K562 (cell line): ENCODE measurements at regions not wholly inside any gene's neighbourhood (a gene's known extent, or its start where the extent isn't known, plus 50 kb on each side); places are given as distances from the start of the nearest gene placed in this dataset.
"Not testable (repeated sequence)": the region's sequence is repeated elsewhere in the genome, so short reads cannot be mapped to it uniquely, and the experiment has no call there.

ENCODE experiments used
- BRD4 ChIP-seq: fragments of 200-600 bp; sonication (generic); IDR thresholded peaks from 2 replicates; pipeline ENCODE4 v1.6.1; 2017; ENCODE audit warnings: inconsistent platforms
- CHD7 ChIP-seq: fragments of 200-600 bp; sonication (generic); IDR thresholded peaks from one replicate; pipeline ENCODE4 v1.6.1; 2012; ENCODE audit warnings: mild to moderate bottlenecking, low read depth, low read length, inconsistent platforms
- FUS ChIP-seq: fragments of 200-400 bp; formaldehyde crosslinking; optimal IDR thresholded peaks from 2 replicates; pipeline ENCODE3; 2017; ENCODE audit warnings: low read depth, low read length
- GABPA ChIP-seq: fragments of 200-800 bp; sonication (Bioruptor generic); conservative IDR thresholded peaks from 2 replicates; pipeline ENCODE4 v1.6.1; 2016; ENCODE audit warnings: low read depth, missing genetic modification characterization, missing compliant biosample characterization
- GATAD2A ChIP-seq: fragments of 450-650 bp; IDR thresholded peaks from 2 replicates; pipeline ENCODE4 v1.6.1; 2017
- POLR2AphosphoS5 ChIP-seq: IDR thresholded peaks from 2 replicates; pipeline ENCODE4 v1.6.1; 2011; ENCODE audit warnings: mild to moderate bottlenecking, low read depth, low read length, moderate library complexity; ENCODE audit not compliant: control insufficient read depth, insufficient read depth
- SAFB2 ChIP-seq: fragments of 200-400 bp; formaldehyde crosslinking; IDR thresholded peaks from 2 replicates; pipeline ENCODE4 v1.6.1; 2018; ENCODE audit warnings: borderline replicate concordance, low read length, low read depth, moderate library complexity; ENCODE audit not compliant: severe bottlenecking
- SOX6 ChIP-seq: fragments of 450-650 bp; IDR thresholded peaks from 2 replicates; pipeline ENCODE4 v1.6.1; 2014; ENCODE audit warnings: mild to moderate bottlenecking
- SRSF3 ChIP-seq: fragments of 200-400 bp; formaldehyde crosslinking; IDR thresholded peaks from 2 replicates; pipeline ENCODE4 v1.6.1; 2016; ENCODE audit warnings: mild to moderate bottlenecking, low read length, moderate library complexity; ENCODE audit not compliant: insufficient read depth
- ZNF583 ChIP-seq: fragments of 250-450 bp; sonication (Bioruptor Pico); IDR thresholded peaks from 2 replicates; pipeline ENCODE4 v1.4.0; 2020

- not testable (repeated sequence) for TF ChIP-seq GABPA (tag); SRSF3; ZNF583; GATAD2A; BRD4; SOX6; CHD7; FUS; POLR2AphosphoS5; SAFB2
These were observed 135.3 kb upstream of the RFC3 start for GRCh38 chr13:33682646-33683045.
